OCI-LY3 (cell line): ENCODE measurements at regions not wholly inside any gene's neighbourhood (a gene's known extent, or its start where the extent isn't known, plus 50 kb on each side); places are given as distances from the start of the nearest gene placed in this dataset.

ENCODE experiments used
- CTCF ChIP-seq: fragments of 200-600, 300-600 bp; sonication (generic); IDR thresholded peaks from 2 replicates; pipeline ENCODE4 v1.5.1; 2014; ENCODE audit warnings: antibody characterized with exemption, low read length, low read depth
- EZH2phosphoT487 ChIP-seq: fragments of 200-600 bp; shearing (Covaris generic); IDR thresholded peaks from 2 replicates; pipeline ENCODE4 v1.6.1; 2018; ENCODE audit warnings: antibody characterized with exemption, mixed run types, low read depth

GRCh38 chrX:7205037-7205577 lies 57.2 kb upstream of the PUDP start:
- TF ChIP-seq CTCF (no peak), EZH2phosphoT487 (no peak)
